GM21529 (cell line): ENCODE measurements at regions not wholly inside any gene's neighbourhood (a gene's known extent, or its start where the extent isn't known, plus 50 kb on each side); places are given as distances from the start of the nearest gene placed in this dataset.
A peak's percentile ranks its signal among the peaks of the same experiment; 100 is the strongest.

ENCODE experiments used
- ATAC-seq: cut with Tn5 transposase; IDR thresholded peaks from one replicate; pipeline ENCODE4 v1.9.1; 2021; ENCODE audit not compliant: unreplicated experiment

GRCh38 chr2:122366969-122367645 lies 611.7 kb downstream of the TSN start:
- ATAC-seq = no peak

- no peak for ATAC-seq
Observed at GRCh38 chr2:122367646-122368010, 612.2 kb downstream of the TSN start.

GRCh38 chr2:122368576-122369243 lies 613.3 kb downstream of the TSN start:
- ATAC-seq = no peak

- no peak for ATAC-seq
Observed at GRCh38 chr2:122378521-122378920, 623.1 kb downstream of the TSN start.

- ATAC-seq = no peak
Observed at GRCh38 chr2:122384768-122385333, 629.4 kb downstream of the TSN start.

- no peak for ATAC-seq
Observed at GRCh38 chr2:122388208-122388607, 632.8 kb downstream of the TSN start.

- no peak for ATAC-seq
Observed at GRCh38 chr2:122389694-122390093, 634.2 kb downstream of the TSN start.

GRCh38 chr2:122390406-122390805 lies 635.0 kb downstream of the TSN start:
- ATAC-seq = no peak

GRCh38 chr2:122391726-122392125 lies 636.3 kb downstream of the TSN start:
- no peak for ATAC-seq

- no peak for ATAC-seq
Observed at GRCh38 chr2:122395687-122396086, 640.2 kb downstream of the TSN start.

GRCh38 chr2:122411231-122411630 lies 655.8 kb downstream of the TSN start:
- no peak for ATAC-seq

- ATAC-seq = no peak
Observed at GRCh38 chr2:122412360-122412759, 656.9 kb downstream of the TSN start.

- ATAC-seq = no peak
Observed at GRCh38 chr2:122414902-122415301, 659.5 kb downstream of the TSN start.

GRCh38 chr2:122417114-122417513 lies 661.7 kb downstream of the TSN start:
- ATAC-seq = no peak

GRCh38 chr2:122421775-122422174 lies 666.3 kb downstream of the TSN start:
- no peak for ATAC-seq

GRCh38 chr2:122422384-122422991 lies 667.0 kb downstream of the TSN start:
- ATAC-seq = no peak

- ATAC-seq = no peak
Observed at GRCh38 chr2:122423934-122424333, 668.5 kb downstream of the TSN start.

GRCh38 chr2:122433123-122433754 lies 677.8 kb downstream of the TSN start:
- no peak for ATAC-seq

GRCh38 chr2:122445003-122445402 lies 689.6 kb downstream of the TSN start:
- ATAC-seq = no peak

GRCh38 chr2:122446761-122447160 lies 691.3 kb downstream of the TSN start:
- ATAC-seq = no peak

- ATAC-seq = no peak
Observed at GRCh38 chr2:122447237-122447636, 691.8 kb downstream of the TSN start.

GRCh38 chr2:122451040-122451439 lies 695.6 kb downstream of the TSN start:
- peak; percentile 79 for ATAC-seq
